SH-SY5Y (cell line): ENCODE measurements at regions not wholly inside any gene's neighbourhood (a gene's known extent, or its start where the extent isn't known, plus 50 kb on each side); places are given as distances from the start of the nearest gene placed in this dataset.

Experiments
- GATA2 ChIP-seq: IDR thresholded peaks from 2 replicates; pipeline ENCODE4 v1.6.1; 2011; ENCODE audit warnings: mild to moderate bottlenecking, low read depth, low read length
- GATA3 ChIP-seq: IDR thresholded peaks from 2 replicates; pipeline ENCODE4 v1.6.1; 2011; ENCODE audit warnings: low read depth, mild to moderate bottlenecking, low read length, moderate library complexity

GRCh38 chr3:14335774-14336748 lies 66.3 kb upstream of the SLC6A6 start:
- TF ChIP-seq GATA3 (no peak), GATA2 (no peak)
